ENCODE measurements at regions not wholly inside any gene's neighbourhood (a gene's known extent, or its start where the extent isn't known, plus 50 kb on each side); places are given as distances from the start of the nearest gene placed in this dataset.
A peak's percentile ranks its signal among the peaks of the same experiment; 100 is the strongest.

GRCh38 chr20:33915726-33916331 lies 77.9 kb upstream of the RALY start:
- Mint-ChIP-seq H3K27ac (ENCODE audit: unreplicated experiment) (no peak overlapping the region), H3K36me3 (ENCODE audit: low read depth, unreplicated experiment) (no peaks in the 10 kb centered on the region), H3K9me3 (ENCODE audit: unreplicated experiment) (peaks cover 2% of the 10 kb centered on the region), H3K4me3 (ENCODE audit: unreplicated experiment) (no peak overlapping the region), H3K4me1 (ENCODE audit: low read depth, unreplicated experiment) (peaks cover 5% of the 10 kb centered on the region), H3K27me3 (ENCODE audit: low read depth, unreplicated experiment) (peaks cover 16% of the 10 kb centered on the region)
- Histone ChIP-seq H4K20me1 (ENCODE audit: insufficient read depth, low read length) (no peaks in the 10 kb centered on the region), H3K4me1 (ENCODE audit: insufficient read depth, low read length) (no peaks in the 10 kb centered on the region), H3K4me2 (ENCODE audit: low read length) (no peak overlapping the region), H3K36me3 (ENCODE audit: insufficient read depth, low read length) (no peaks in the 10 kb centered on the region), H3K9me3 (ENCODE audit: insufficient read depth, low read depth, low read length) (no peaks in the 10 kb centered on the region), H2AFZ (ENCODE audit: low read depth, low read length) (no peak overlapping the region), H3K27me3 (ENCODE audit: insufficient read depth, low read length) (no peaks in the 10 kb centered on the region), H3K79me2 (ENCODE audit: insufficient read depth, low read length) (no peaks in the 10 kb centered on the region), H3K27ac (ENCODE audit: low read depth, low read length) (no peak overlapping the region), H3K4me3 (ENCODE audit: insufficient read depth, low read depth, low read length) (no peak overlapping the region), H3K9ac (ENCODE audit: low read length) (no peak overlapping the region)
- peak; percentile 29 for TF ChIP-seq CTCF (IDR thresholded peaks at IDR 0.05; ENCODE audit: insufficient read depth, low read depth, low read length)
- no peak for TF ChIP-seq EZH2 (IDR thresholded peaks at IDR 0.05; ENCODE audit: insufficient read depth, low read length)
- FAIRE-seq (no peak), DNase-seq (ENCODE audit: low read depth) (no peak)

GRCh38 chr20:33916768-33917167 lies 76.9 kb upstream of the RALY start:
- no peaks in the 10 kb centered on the region for H3K36me3 Mint-ChIP-seq (ENCODE audit: low read depth, unreplicated experiment)
- no peak overlapping the region for H3K9ac ChIP-seq (ENCODE audit: low read length)
- no peak overlapping the region for H2AFZ ChIP-seq (ENCODE audit: low read depth, low read length)
- H3K4me3 Mint-ChIP-seq (ENCODE audit: unreplicated experiment): no peak overlapping the region
- H3K9me3 Mint-ChIP-seq (ENCODE audit: unreplicated experiment): peaks cover 2% of the 10 kb centered on the region
- peaks cover 5% of the 10 kb centered on the region for H3K4me1 Mint-ChIP-seq (ENCODE audit: low read depth, unreplicated experiment)
- H3K27me3 Mint-ChIP-seq (ENCODE audit: low read depth, unreplicated experiment): peaks cover 19% of the 10 kb centered on the region
- no peaks in the 10 kb centered on the region for H3K36me3 ChIP-seq (ENCODE audit: insufficient read depth, low read length)
- H3K79me2 ChIP-seq (ENCODE audit: insufficient read depth, low read length): no peaks in the 10 kb centered on the region
- no peak for TF ChIP-seq EZH2 (IDR thresholded peaks at IDR 0.05; ENCODE audit: insufficient read depth, low read length)
- TF ChIP-seq CTCF (IDR thresholded peaks at IDR 0.05; ENCODE audit: insufficient read depth, low read depth, low read length): no peak
- FAIRE-seq (no peak), DNase-seq (ENCODE audit: low read depth) (no peak)
- H3K27ac Mint-ChIP-seq (ENCODE audit: unreplicated experiment): no peak overlapping the region
- no peak overlapping the region for H3K27ac ChIP-seq (ENCODE audit: low read depth, low read length)
- no peaks in the 10 kb centered on the region for H3K4me1 ChIP-seq (ENCODE audit: insufficient read depth, low read length)
- no peaks in the 10 kb centered on the region for H4K20me1 ChIP-seq (ENCODE audit: insufficient read depth, low read length)
- H3K9me3 ChIP-seq (ENCODE audit: insufficient read depth, low read depth, low read length): no peaks in the 10 kb centered on the region
- no peak overlapping the region for H3K4me2 ChIP-seq (ENCODE audit: low read length)
- H3K4me3 ChIP-seq (ENCODE audit: insufficient read depth, low read depth, low read length): no peak overlapping the region
- no peaks in the 10 kb centered on the region for H3K27me3 ChIP-seq (ENCODE audit: insufficient read depth, low read length)

- Histone ChIP-seq H3K9ac (ENCODE audit: low read length) (no peak overlapping the region), H4K20me1 (ENCODE audit: insufficient read depth, low read length) (no peaks in the 10 kb centered on the region), H2AFZ (ENCODE audit: low read depth, low read length) (no peak overlapping the region), H3K4me1 (ENCODE audit: insufficient read depth, low read length) (no peaks in the 10 kb centered on the region), H3K4me2 (ENCODE audit: low read length) (no peak overlapping the region), H3K9me3 (ENCODE audit: insufficient read depth, low read depth, low read length) (no peaks in the 10 kb centered on the region), H3K4me3 (ENCODE audit: insufficient read depth, low read depth, low read length) (no peak overlapping the region), H3K79me2 (ENCODE audit: insufficient read depth, low read length) (no peaks in the 10 kb centered on the region), H3K27ac (ENCODE audit: low read depth, low read length) (no peak overlapping the region), H3K36me3 (ENCODE audit: insufficient read depth, low read length) (no peaks in the 10 kb centered on the region), H3K27me3 (ENCODE audit: insufficient read depth, low read length) (no peaks in the 10 kb centered on the region)
- peaks cover 22% of the 10 kb centered on the region for H3K27me3 Mint-ChIP-seq (ENCODE audit: low read depth, unreplicated experiment)
- H3K4me3 Mint-ChIP-seq (ENCODE audit: unreplicated experiment): no peak overlapping the region
- no peak overlapping the region for H3K27ac Mint-ChIP-seq (ENCODE audit: unreplicated experiment)
- TF ChIP-seq CTCF (IDR thresholded peaks at IDR 0.05; ENCODE audit: insufficient read depth, low read depth, low read length) (no peak), EZH2 (IDR thresholded peaks at IDR 0.05; ENCODE audit: insufficient read depth, low read length) (no peak)
- FAIRE-seq (no peak), DNase-seq (ENCODE audit: low read depth) (no peak)
- H3K36me3 Mint-ChIP-seq (ENCODE audit: low read depth, unreplicated experiment): no peaks in the 10 kb centered on the region
- no peaks in the 10 kb centered on the region for H3K9me3 Mint-ChIP-seq (ENCODE audit: unreplicated experiment)
- peaks cover 2% of the 10 kb centered on the region for H3K4me1 Mint-ChIP-seq (ENCODE audit: low read depth, unreplicated experiment)
These were observed 75.7 kb upstream of the RALY start for GRCh38 chr20:33917831-33918525.

Data from astrocyte (in vitro differentiated cells and primary cell).